ENCODE measurements at regions not wholly inside any gene's neighbourhood (a gene's known extent, or its start where the extent isn't known, plus 50 kb on each side); places are given as distances from the start of the nearest gene placed in this dataset.

DNA sequence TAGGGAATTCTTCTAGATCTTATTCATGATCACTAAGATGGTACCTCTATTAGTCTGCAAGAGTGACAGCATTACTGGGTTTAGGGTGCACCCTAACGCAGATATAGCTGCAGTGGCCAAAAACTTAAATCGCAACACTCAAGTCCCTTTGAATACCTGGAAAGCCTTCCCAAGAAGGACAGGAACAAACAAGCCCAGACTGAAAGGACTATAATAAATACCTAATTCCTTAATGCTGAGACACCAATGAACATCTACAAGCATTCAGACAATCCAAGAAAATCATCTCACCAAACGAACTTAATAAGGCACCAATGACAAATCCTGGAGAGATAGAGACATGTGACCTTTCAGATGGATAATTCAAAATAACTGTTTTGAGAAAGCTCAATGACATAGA, 74.9 kb upstream of the PDHA2 start:
- ChIA-PET CTCF (no interaction called here), POLR2A (no interaction called here)
- Histone ChIP-seq H3K4me3 (ENCODE audit: low read depth, low read length) (no peak overlapping the region), H3K4me1 (ENCODE audit: control insufficient read depth, insufficient read depth, low read length) (no peaks in the 10 kb centered on the region), H3K27ac (ENCODE audit: extremely low read depth, low read depth, low read length) (no peak overlapping the region), H3K36me3 (ENCODE audit: control insufficient read depth in 2 of 2, insufficient read depth in 1 of 2, low read length in 2 of 2) (no peaks in the 10 kb centered on the region), H3K9me3 (ENCODE audit: control insufficient read depth, insufficient read depth, low read depth, low read length) (no peaks in the 10 kb centered on the region)
- TF ChIP-seq ZNF514 (tag by site-specific recombination; IDR thresholded peaks at IDR 0.05), result no peak
- TF ChIP-seq, protein P1, sequence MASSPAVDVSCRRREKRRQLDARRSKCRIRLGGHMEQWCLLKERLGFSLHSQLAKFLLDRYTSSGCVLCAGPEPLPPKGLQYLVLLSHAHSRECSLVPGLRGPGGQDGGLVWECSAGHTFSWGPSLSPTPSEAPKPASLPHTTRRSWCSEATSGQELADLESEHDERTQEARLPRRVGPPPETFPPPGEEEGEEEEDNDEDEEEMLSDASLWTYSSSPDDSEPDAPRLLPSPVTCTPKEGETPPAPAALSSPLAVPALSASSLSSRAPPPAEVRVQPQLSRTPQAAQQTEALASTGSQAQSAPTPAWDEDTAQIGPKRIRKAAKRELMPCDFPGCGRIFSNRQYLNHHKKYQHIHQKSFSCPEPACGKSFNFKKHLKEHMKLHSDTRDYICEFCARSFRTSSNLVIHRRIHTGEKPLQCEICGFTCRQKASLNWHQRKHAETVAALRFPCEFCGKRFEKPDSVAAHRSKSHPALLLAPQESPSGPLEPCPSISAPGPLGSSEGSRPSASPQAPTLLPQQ (tag by site-specific recombination; IDR thresholded peaks at IDR 0.05), result no peak
- TF ChIP-seq, protein P2, sequence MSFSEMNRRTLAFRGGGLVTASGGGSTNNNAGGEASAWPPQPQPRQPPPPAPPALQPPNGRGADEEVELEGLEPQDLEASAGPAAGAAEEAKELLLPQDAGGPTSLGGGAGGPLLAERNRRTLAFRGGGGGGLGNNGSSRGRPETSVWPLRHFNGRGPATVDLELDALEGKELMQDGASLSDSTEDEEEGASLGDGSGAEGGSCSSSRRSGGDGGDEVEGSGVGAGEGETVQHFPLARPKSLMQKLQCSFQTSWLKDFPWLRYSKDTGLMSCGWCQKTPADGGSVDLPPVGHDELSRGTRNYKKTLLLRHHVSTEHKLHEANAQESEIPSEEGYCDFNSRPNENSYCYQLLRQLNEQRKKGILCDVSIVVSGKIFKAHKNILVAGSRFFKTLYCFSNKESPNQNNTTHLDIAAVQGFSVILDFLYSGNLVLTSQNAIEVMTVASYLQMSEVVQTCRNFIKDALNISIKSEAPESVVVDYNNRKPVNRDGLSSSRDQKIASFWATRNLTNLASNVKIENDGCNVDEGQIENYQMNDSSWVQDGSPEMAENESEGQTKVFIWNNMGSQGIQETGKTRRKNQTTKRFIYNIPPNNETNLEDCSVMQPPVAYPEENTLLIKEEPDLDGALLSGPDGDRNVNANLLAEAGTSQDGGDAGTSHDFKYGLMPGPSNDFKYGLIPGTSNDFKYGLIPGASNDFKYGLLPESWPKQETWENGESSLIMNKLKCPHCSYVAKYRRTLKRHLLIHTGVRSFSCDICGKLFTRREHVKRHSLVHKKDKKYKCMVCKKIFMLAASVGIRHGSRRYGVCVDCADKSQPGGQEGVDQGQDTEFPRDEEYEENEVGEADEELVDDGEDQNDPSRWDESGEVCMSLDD (tag by site-specific recombination; IDR thresholded peaks at IDR 0.05), result no peak
- no peak for TF ChIP-seq ZFP41 (tag by site-specific recombination; IDR thresholded peaks at IDR 0.05; ENCODE audit: borderline replicate concordance)
- TF ChIP-seq ZNF146 (tag by site-specific recombination; IDR thresholded peaks at IDR 0.05), result no peak
- no peak for TF ChIP-seq ZNF623 (tag by site-specific recombination; IDR thresholded peaks at IDR 0.05)
- no peak for TF ChIP-seq ZNF664 (tag by site-specific recombination; IDR thresholded peaks at IDR 0.05)
- TF ChIP-seq ZNF274 (IDR thresholded peaks at IDR 0.05; ENCODE audit: low read length), result no peak
- no peak for TF ChIP-seq ZNF274 (tag by site-specific recombination; IDR thresholded peaks at IDR 0.05; ENCODE audit: borderline replicate concordance)
- TF ChIP-seq BCL11A (tag by site-specific recombination; IDR thresholded peaks at IDR 0.05; ENCODE audit: low read depth), result no peak

DNA sequence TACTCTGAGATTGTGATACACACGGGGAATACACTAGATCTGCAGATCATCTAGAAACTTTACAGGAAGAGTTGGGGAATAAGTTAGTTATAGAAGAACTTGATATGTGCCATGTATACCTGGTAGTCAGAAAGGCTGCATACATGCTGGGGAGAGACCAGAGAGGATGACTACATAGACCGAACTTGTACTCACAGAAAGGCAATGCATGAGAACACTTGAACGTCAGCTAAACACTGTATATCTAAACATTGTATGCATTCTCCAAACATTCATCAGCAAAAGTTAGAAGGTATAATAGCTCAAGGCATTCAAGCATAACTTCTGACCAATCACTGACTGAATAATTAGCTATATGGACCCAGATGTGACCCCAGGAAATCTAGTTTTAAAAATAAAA, 78.0 kb upstream of the PDHA2 start:
- H3K9me3 ChIP-seq (ENCODE audit: control insufficient read depth, insufficient read depth, low read depth, low read length), result no peaks in the 10 kb centered on the region
- H3K4me1 ChIP-seq (ENCODE audit: control insufficient read depth, insufficient read depth, low read length), result no peaks in the 10 kb centered on the region
- H3K36me3 ChIP-seq (ENCODE audit: control insufficient read depth in 2 of 2, insufficient read depth in 1 of 2, low read length in 2 of 2), result no peaks in the 10 kb centered on the region
- H3K27ac ChIP-seq (ENCODE audit: extremely low read depth, low read depth, low read length), result no peak overlapping the region
- POLR2A ChIA-PET, result no interaction called here
- TF ChIP-seq ZNF624 (tag by site-specific recombination; IDR thresholded peaks at IDR 0.05) (no peak), ZNF175 (tag by site-specific recombination; IDR thresholded peaks at IDR 0.05) (no peak), ZNF19 (tag by site-specific recombination; IDR thresholded peaks at IDR 0.05; ENCODE audit: low read depth) (no peak), ZNF23 (tag by site-specific recombination; IDR thresholded peaks at IDR 0.05; ENCODE audit: borderline replicate concordance) (no peak), ZIC2 (tag by site-specific recombination; IDR thresholded peaks at IDR 0.05) (no peak), HOXA7 (CRISPR knock-in tag; IDR thresholded peaks at IDR 0.05; ENCODE audit: borderline replicate concordance) (no peak), OSR2 (tag by site-specific recombination; IDR thresholded peaks at IDR 0.05) (no peak), IKZF3 (tag by site-specific recombination; IDR thresholded peaks at IDR 0.05) (no peak), ZFP41 (tag by site-specific recombination; IDR thresholded peaks at IDR 0.05; ENCODE audit: borderline replicate concordance) (no peak), KLF8 (tag by site-specific recombination; IDR thresholded peaks at IDR 0.05) (no peak), ZNF350 (tag by site-specific recombination; IDR thresholded peaks at IDR 0.05) (no peak), ZNF621 (tag by site-specific recombination; IDR thresholded peaks at IDR 0.05) (no peak), GFI1B (tag by site-specific recombination; IDR thresholded peaks at IDR 0.05) (no peak)
- TF ChIP-seq, protein P3, sequence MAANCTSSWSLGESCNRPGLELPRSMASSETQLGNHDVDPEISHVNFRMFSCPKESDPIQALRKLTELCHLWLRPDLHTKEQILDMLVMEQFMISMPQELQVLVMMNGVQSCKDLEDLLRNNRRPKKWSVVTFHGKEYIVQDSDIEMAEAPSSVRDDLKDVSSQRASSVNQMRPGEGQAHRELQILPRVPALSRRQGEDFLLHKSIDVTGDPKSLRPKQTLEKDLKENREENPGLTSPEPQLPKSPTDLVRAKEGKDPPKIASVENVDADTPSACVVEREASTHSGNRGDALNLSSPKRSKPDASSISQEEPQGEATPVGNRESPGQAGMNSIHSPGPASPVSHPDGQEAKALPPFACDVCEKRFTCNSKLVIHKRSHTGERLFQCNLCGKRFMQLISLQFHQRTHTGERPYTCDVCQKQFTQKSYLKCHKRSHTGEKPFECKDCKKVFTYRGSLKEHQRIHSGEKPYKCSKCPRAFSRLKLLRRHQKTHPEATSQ (tag by site-specific recombination; IDR thresholded peaks at IDR 0.05), result no peak
- TF ChIP-seq, protein P4, sequence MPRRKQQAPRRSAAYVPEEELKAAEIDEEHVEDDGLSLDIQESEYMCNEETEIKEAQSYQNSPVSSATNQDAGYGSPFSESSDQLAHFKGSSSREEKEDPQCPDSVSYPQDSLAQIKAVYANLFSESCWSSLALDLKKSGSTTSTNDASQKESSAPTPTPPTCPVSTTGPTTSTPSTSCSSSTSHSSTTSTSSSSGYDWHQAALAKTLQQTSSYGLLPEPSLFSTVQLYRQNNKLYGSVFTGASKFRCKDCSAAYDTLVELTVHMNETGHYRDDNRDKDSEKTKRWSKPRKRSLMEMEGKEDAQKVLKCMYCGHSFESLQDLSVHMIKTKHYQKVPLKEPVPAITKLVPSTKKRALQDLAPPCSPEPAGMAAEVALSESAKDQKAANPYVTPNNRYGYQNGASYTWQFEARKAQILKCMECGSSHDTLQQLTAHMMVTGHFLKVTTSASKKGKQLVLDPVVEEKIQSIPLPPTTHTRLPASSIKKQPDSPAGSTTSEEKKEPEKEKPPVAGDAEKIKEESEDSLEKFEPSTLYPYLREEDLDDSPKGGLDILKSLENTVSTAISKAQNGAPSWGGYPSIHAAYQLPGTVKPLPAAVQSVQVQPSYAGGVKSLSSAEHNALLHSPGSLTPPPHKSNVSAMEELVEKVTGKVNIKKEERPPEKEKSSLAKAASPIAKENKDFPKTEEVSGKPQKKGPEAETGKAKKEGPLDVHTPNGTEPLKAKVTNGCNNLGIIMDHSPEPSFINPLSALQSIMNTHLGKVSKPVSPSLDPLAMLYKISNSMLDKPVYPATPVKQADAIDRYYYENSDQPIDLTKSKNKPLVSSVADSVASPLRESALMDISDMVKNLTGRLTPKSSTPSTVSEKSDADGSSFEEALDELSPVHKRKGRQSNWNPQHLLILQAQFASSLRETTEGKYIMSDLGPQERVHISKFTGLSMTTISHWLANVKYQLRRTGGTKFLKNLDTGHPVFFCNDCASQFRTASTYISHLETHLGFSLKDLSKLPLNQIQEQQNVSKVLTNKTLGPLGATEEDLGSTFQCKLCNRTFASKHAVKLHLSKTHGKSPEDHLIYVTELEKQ (tag by site-specific recombination; IDR thresholded peaks at IDR 0.05; ENCODE audit: borderline replicate concordance), result no peak
- TF ChIP-seq, protein P5, sequence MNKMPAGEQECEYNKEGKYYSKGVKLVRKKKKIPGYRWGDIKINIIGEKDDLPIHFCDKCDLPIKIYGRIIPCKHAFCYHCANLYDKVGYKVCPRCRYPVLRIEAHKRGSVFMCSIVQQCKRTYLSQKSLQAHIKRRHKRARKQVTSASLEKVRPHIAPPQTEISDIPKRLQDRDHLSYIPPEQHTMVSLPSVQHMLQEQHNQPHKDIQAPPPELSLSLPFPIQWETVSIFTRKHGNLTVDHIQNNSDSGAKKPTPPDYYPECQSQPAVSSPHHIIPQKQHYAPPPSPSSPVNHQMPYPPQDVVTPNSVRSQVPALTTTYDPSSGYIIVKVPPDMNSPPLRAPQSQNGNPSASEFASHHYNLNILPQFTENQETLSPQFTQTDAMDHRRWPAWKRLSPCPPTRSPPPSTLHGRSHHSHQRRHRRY (tag by site-specific recombination; IDR thresholded peaks at IDR 0.05), result no peak
- no peak overlapping the region for H3K4me3 ChIP-seq (ENCODE audit: low read depth, low read length)
- CTCF ChIA-PET, result no interaction called here

All from HEK293 (cell line).